Common myeloid progenitor, CD34-positive (primary cell): ENCODE measurements at regions not wholly inside any gene's neighbourhood (a gene's known extent, or its start where the extent isn't known, plus 50 kb on each side); places are given as distances from the start of the nearest gene placed in this dataset.

Source experiments
- CTCF ChIA-PET: fragments of 350-600 bp; sonication (Branson Sonifier 250); formaldehyde crosslinking; loops from one replicate; lab custom pipeline; 2021; ENCODE audit warnings: antibody characterized with exemption; lab: Charles Lee
- POLR2A ChIA-PET: fragments of 350-600 bp; sonication (Branson Sonifier 250); formaldehyde crosslinking; loops from one replicate; lab custom pipeline; 2021; ENCODE audit warnings: antibody characterized with exemption; lab: Charles Lee
- DNase-seq, 3 donors: peaks; one replicate each; pipeline versions ENCODE4 v3.0.0 to v3.0.0-alpha.2; 2013
- H3K27ac ChIP-seq, 2 experiments: 1 replicate in 1 of 2; 2 replicates in 1 of 2; pipeline ENCODE4 v1.7.0; 2013; ENCODE audit warnings: inconsistent platforms in 2 of 2, low read length in 2 of 2, mild to moderate bottlenecking in 2 of 2, low read depth in 1 of 2, moderate library complexity in 1 of 2; ENCODE audit not compliant: severe bottlenecking in 2 of 2, insufficient read depth in 1 of 2, poor library complexity in 1 of 2
- H3K27me3 ChIP-seq, 5 experiments: replicated peaks in 2 of 5; 1 replicate in 3 of 5; 2 replicates in 2 of 5; pipeline versions ENCODE4 v1.6.1 to v1.7.0; 2013; ENCODE audit warnings: low read length in 4 of 5, mild to moderate bottlenecking in 2 of 5, moderate library complexity in 2 of 5, inconsistent platforms in 1 of 5; ENCODE audit not compliant: insufficient read depth in 5 of 5, control insufficient read depth in 4 of 5
- H3K36me3 ChIP-seq, 4 experiments: 1 replicate in 2 of 4; 2 replicates in 2 of 4; pipeline versions ENCODE4 v1.6.1 to v1.7.0; 2013; ENCODE audit warnings: low read length in 3 of 4, control low read depth in 1 of 4, mild to moderate bottlenecking in 1 of 4; ENCODE audit not compliant: control insufficient read depth in 4 of 4, insufficient read depth in 4 of 4
- H3K4me1 ChIP-seq, 4 experiments: 1 replicate in 3 of 4; 2 replicates in 1 of 4; pipeline versions ENCODE4 v1.6.1 to v1.7.1; 2013; ENCODE audit warnings: low read length in 3 of 4, mild to moderate bottlenecking in 3 of 4, control low read depth in 1 of 4, inconsistent platforms in 1 of 4, moderate library complexity in 1 of 4; ENCODE audit not compliant: control insufficient read depth in 4 of 4, insufficient read depth in 4 of 4; ENCODE audit errors: control extremely low read depth in 1 of 4
- H3K4me3 ChIP-seq, 7 experiments: 1 replicate in 4 of 7; 2 replicates in 3 of 7; pipeline versions ENCODE4 v1.5.1 to v1.7.0; 2013; ENCODE audit warnings: mild to moderate bottlenecking in 7 of 7, low read length in 6 of 7, moderate library complexity in 6 of 7, inconsistent platforms in 2 of 7, low read depth in 2 of 7, control low read depth in 1 of 7; ENCODE audit not compliant: insufficient read depth in 4 of 7, control insufficient read depth in 1 of 7; ENCODE audit errors: extremely low read depth in 1 of 7
- H3K9me3 ChIP-seq, 5 experiments: 1 replicate in 4 of 5; 2 replicates in 1 of 5; pipeline versions ENCODE4 v1.6.1 to v1.7.1; 2013; ENCODE audit warnings: low read length in 4 of 5, mild to moderate bottlenecking in 2 of 5, inconsistent platforms in 1 of 5, low read depth in 1 of 5, moderate library complexity in 1 of 5; ENCODE audit not compliant: control insufficient read depth in 4 of 5, insufficient read depth in 2 of 5; ENCODE audit errors: control extremely low read depth in 1 of 5
- WGBS: methylation state at CpG from one replicate; pipeline ENCODE4 v1.1.5; 2013; ENCODE audit not compliant: insufficient coverage; 5-methylcytosine and 5-hydroxymethylcytosine counted together

- WGBS = 49% methylated on average over 5 of the region's 7 CpGs
- ChIA-PET CTCF (no interaction called here), POLR2A (no interaction called here)
Observed at GRCh38 chr1:14118691-14119485, 418.9 kb downstream of the PRDM2 start.

GRCh38 chr1:14120895-14121294 is 420.9 kb downstream of the PRDM2 start:
- CTCF ChIA-PET = no interaction called here
- WGBS = 89% methylated on average over 2 of the region's 2 CpGs

More at GRCh38 chr1:14118691-14119485, 418.9 kb downstream of the PRDM2 start:
- H3K4me1 ChIP-seq = peaks cover 0 to 5% (median 5%) of the 10 kb centered on the region in 4 experiments
- H3K27ac ChIP-seq = no peak overlapping the region
- peaks cover 0 to 22% (median 4%) of the 10 kb centered on the region in 5 experiments for H3K27me3 ChIP-seq
- peaks cover 0 to 2% (median 0%) of the 10 kb centered on the region in 5 experiments for H3K9me3 ChIP-seq
- no peak overlapping the region for H3K4me3 ChIP-seq
- no peaks in the 10 kb centered on the region for H3K36me3 ChIP-seq
- DNase-seq = no peak

GRCh38 chr1:14128096-14128495 is 428.1 kb downstream of the PRDM2 start:
- CTCF ChIA-PET = no interaction called here
- H3K4me1 ChIP-seq = no peaks in the 10 kb centered on the region
- WGBS = 86% methylated on average over 1 of the region's 1 CpG
- DNase-seq = no peak
- H3K4me3 ChIP-seq = no peak overlapping the region
- no peaks in the 10 kb centered on the region for H3K9me3 ChIP-seq
- POLR2A ChIA-PET = no interaction called here
- no peaks in the 10 kb centered on the region for H3K36me3 ChIP-seq
- no peak overlapping the region for H3K27ac ChIP-seq
- peaks cover 0 to 4% (median 0%) of the 10 kb centered on the region in 5 experiments for H3K27me3 ChIP-seq

More at GRCh38 chr1:14120895-14121294, 420.9 kb downstream of the PRDM2 start:
- Histone ChIP-seq H3K9me3 (peaks cover 0 to 2% (median 0%) of the 10 kb centered on the region in 5 experiments), H3K36me3 (no peaks in the 10 kb centered on the region), H3K4me3 (no peak overlapping the region), H3K27ac (no peak overlapping the region), H3K4me1 (no peaks in the 10 kb centered on the region), H3K27me3 (peaks cover 0 to 22% (median 4%) of the 10 kb centered on the region in 5 experiments)
- no peak for DNase-seq
- POLR2A ChIA-PET = no interaction called here

- H3K36me3 ChIP-seq = no peaks in the 10 kb centered on the region
- no peak overlapping the region for H3K4me3 ChIP-seq
- no peaks in the 10 kb centered on the region for H3K4me1 ChIP-seq
- no peak overlapping the region for H3K27ac ChIP-seq
- no peak for DNase-seq
- no peaks in the 10 kb centered on the region for H3K9me3 ChIP-seq
- H3K27me3 ChIP-seq = peaks cover 0 to 4% (median 0%) of the 10 kb centered on the region in 5 experiments
- ChIA-PET POLR2A (no interaction called here), CTCF (no interaction called here)
- 95% methylated on average over 2 of the region's 2 CpGs for WGBS
Observed at GRCh38 chr1:14129009-14129408, 429.0 kb downstream of the PRDM2 start.

- no peaks in the 10 kb centered on the region for H3K4me1 ChIP-seq
- H3K4me3 ChIP-seq = no peak overlapping the region
- WGBS = 100% methylated on average over 2 of the region's 2 CpGs
- no peaks in the 10 kb centered on the region for H3K36me3 ChIP-seq
- peaks cover 0 to 13% (median 4%) of the 10 kb centered on the region in 5 experiments for H3K27me3 ChIP-seq
- H3K9me3 ChIP-seq = no peaks in the 10 kb centered on the region
- DNase-seq = no peak
- ChIA-PET POLR2A (no interaction called here), CTCF (no interaction called here)
- H3K27ac ChIP-seq = no peak overlapping the region
Observed at GRCh38 chr1:14135070-14135469, 435.1 kb downstream of the PRDM2 start.

GRCh38 chr1:14136152-14136763 is 436.3 kb downstream of the PRDM2 start:
- Histone ChIP-seq H3K4me1 (no peaks in the 10 kb centered on the region), H3K9me3 (no peaks in the 10 kb centered on the region), H3K36me3 (no peaks in the 10 kb centered on the region), H3K27ac (no peak overlapping the region), H3K4me3 (no peak overlapping the region), H3K27me3 (peaks cover 0 to 12% (median 2%) of the 10 kb centered on the region in 5 experiments)
- WGBS = 73% methylated on average over 6 of the region's 6 CpGs
- POLR2A ChIA-PET = no interaction called here
- no peak for DNase-seq
- CTCF ChIA-PET = no interaction called here

- Histone ChIP-seq H3K27ac (no peak overlapping the region), H3K27me3 (peaks cover 0 to 9% (median 2%) of the 10 kb centered on the region in 5 experiments), H3K36me3 (no peaks in the 10 kb centered on the region), H3K4me1 (no peaks in the 10 kb centered on the region), H3K9me3 (no peaks in the 10 kb centered on the region), H3K4me3 (no peak overlapping the region)
- POLR2A ChIA-PET = no interaction called here
- no peak for DNase-seq
- CTCF ChIA-PET = no interaction called here
- WGBS = 89% methylated on average over 3 of the region's 5 CpGs
Observed at GRCh38 chr1:14136881-14137280, 436.9 kb downstream of the PRDM2 start.
